Glomerular endothelial cell (primary cell): ENCODE measurements at regions not wholly inside any gene's neighbourhood (a gene's known extent, or its start where the extent isn't known, plus 50 kb on each side); places are given as distances from the start of the nearest gene placed in this dataset.
"Not testable (repeated sequence)": the region's sequence is repeated elsewhere in the genome, so short reads cannot be mapped to it uniquely, and the experiment has no call there.

Source experiments
- DNase-seq: peaks from one replicate; pipeline ENCODE4 v3.0.0-alpha.2; 2011; ENCODE audit warnings: low read depth, low spot score; ENCODE audit errors: extremely low read depth

- no peak for DNase-seq
Observed at GRCh38 chr1:101522486-101522885, 285.7 kb downstream of the S1PR1 start.

GRCh38 chr1:101526813-101527212 lies 290.0 kb downstream of the S1PR1 start:
- DNase-seq = no peak

GRCh38 chr1:101532377-101532776 lies 295.6 kb downstream of the S1PR1 start:
- DNase-seq = no peak

- no peak for DNase-seq
Observed at GRCh38 chr1:101540161-101540560, 303.3 kb downstream of the S1PR1 start.

- DNase-seq = no peak
Observed at GRCh38 chr1:101546885-101547284, 310.1 kb downstream of the S1PR1 start.

GRCh38 chr1:101547357-101547756 lies 310.5 kb downstream of the S1PR1 start:
- no peak for DNase-seq

- no peak for DNase-seq
Observed at GRCh38 chr1:101548376-101548775, 311.6 kb downstream of the S1PR1 start.

- no peak for DNase-seq
Observed at GRCh38 chr1:101550581-101550980, 313.8 kb downstream of the S1PR1 start.

GRCh38 chr1:101566883-101567538 lies 330.2 kb downstream of the S1PR1 start:
- DNase-seq = no peak

GRCh38 chr1:101567582-101568189 lies 330.9 kb downstream of the S1PR1 start:
- no peak for DNase-seq

GRCh38 chr1:101587741-101588140 lies 350.9 kb downstream of the S1PR1 start:
- DNase-seq = no peak

GRCh38 chr1:101588677-101589076 lies 351.9 kb downstream of the S1PR1 start:
- DNase-seq = no peak

GRCh38 chr1:101592845-101593244 lies 356.0 kb downstream of the S1PR1 start:
- DNase-seq = no peak

- no peak for DNase-seq
Observed at GRCh38 chr1:101595881-101596374, 359.1 kb downstream of the S1PR1 start.

- not testable (repeated sequence) for DNase-seq
Observed at GRCh38 chr1:101600615-101601014, 363.8 kb downstream of the S1PR1 start.

- no peak for DNase-seq
Observed at GRCh38 chr1:101603726-101604125, 366.9 kb downstream of the S1PR1 start.

GRCh38 chr1:101605878-101606277 lies 369.1 kb downstream of the S1PR1 start:
- DNase-seq = no peak

- peak; percentile 23 for DNase-seq
Observed at GRCh38 chr1:101613546-101613945, 376.7 kb downstream of the S1PR1 start.

- no peak for DNase-seq
Observed at GRCh38 chr1:101618900-101619299, 377.8 kb downstream of the OLFM3 start.

GRCh38 chr1:101632548-101633272 lies 364.0 kb downstream of the OLFM3 start:
- DNase-seq = no peak

GRCh38 chr1:101645810-101646209 lies 350.9 kb downstream of the OLFM3 start:
- no peak for DNase-seq

- DNase-seq = no peak
Observed at GRCh38 chr1:101652484-101652883, 344.2 kb downstream of the OLFM3 start.
